Kidney (tissue), 13 donors: ENCODE measurements at regions not wholly inside any gene's neighbourhood (a gene's known extent, or its start where the extent isn't known, plus 50 kb on each side); places are given as distances from the start of the nearest gene placed in this dataset.

ENCODE experiments used
- DNase-seq, 5 donors: peaks; one replicate each; pipeline ENCODE4 v3.0.0-alpha.2; 2013 to 2020
- FAIRE-seq: peaks from 2 replicates; lab custom pipeline; 2012; peaks lifted over from hg19 to GRCh38; lab: Jason Lieb, UNC
- H3K27ac ChIP-seq, 2 donors: one replicate each; pipeline ENCODE4 v1.7.0; 2013; ENCODE audit warnings: low read depth in 2 of 2, low read length in 2 of 2, inconsistent platforms in 1 of 2
- H3K27me3 ChIP-seq: one replicate; pipeline ENCODE4 v1.7.1; 2013; ENCODE audit warnings: low read length, inconsistent platforms; ENCODE audit not compliant: control insufficient read depth, insufficient read depth
- H3K36me3 ChIP-seq, 3 donors: one replicate each; pipeline versions ENCODE4 v1.7.0 to v1.7.1; 2013; ENCODE audit warnings: low read length in 3 of 3, control low read depth in 1 of 3, inconsistent platforms in 1 of 3; ENCODE audit not compliant: insufficient read depth in 3 of 3, control insufficient read depth in 2 of 3
- H3K4me1 ChIP-seq, 3 donors: one replicate each; pipeline versions ENCODE4 v1.7.0 to v1.7.1; 2013; ENCODE audit warnings: low read length in 3 of 3, inconsistent platforms in 1 of 3, low read depth in 1 of 3; ENCODE audit not compliant: control insufficient read depth in 2 of 3, insufficient read depth in 2 of 3
- H3K4me3 ChIP-seq, 3 donors: one replicate each; pipeline versions ENCODE4 v1.7.0 to v1.8.1; 2013; ENCODE audit warnings: low read length in 3 of 3, control low read depth in 1 of 3, inconsistent platforms in 1 of 3
- H3K9ac ChIP-seq, 3 donors: one replicate each; pipeline versions ENCODE4 v1.7.0 to v1.7.1; 2013; ENCODE audit warnings: low read length in 3 of 3, control low read depth in 1 of 3, inconsistent platforms in 1 of 3
- H3K9me3 ChIP-seq, 3 donors: one replicate each; pipeline versions ENCODE4 v1.7.0 to v1.7.1; 2013; ENCODE audit warnings: low read length in 3 of 3, control low read depth in 1 of 3, inconsistent platforms in 1 of 3; ENCODE audit not compliant: control insufficient read depth in 2 of 3, insufficient read depth in 1 of 3
- CTCF ChIP-seq: IDR thresholded peaks from 3 replicates; pipeline ENCODE4 v1.5.1; 2012; ENCODE audit warnings: mild to moderate bottlenecking, moderate library complexity, borderline replicate concordance; ENCODE audit not compliant: insufficient read depth; ENCODE audit errors: extremely low read depth
- intact Hi-C: fragments of 100-400 bp; cut with DNase I; formaldehyde crosslinking; loops from one replicate; pipeline ENCODE4 v1.11.1; 2022
- donor health status: control.
- donor health status: control.
- donor health status: control.
- donor health status: control.
- donor health status: control.
- donor health status: DM: yes; HTN: yes; CAD: no.
- donor health status: Normal renal cell carcinoma (clear cell type).

GRCh38 chr9:615756-616155 is 225.7 kb upstream of the DMRT1 start:
- Histone ChIP-seq H3K27ac (no peak overlapping the region), H3K4me3 (no peak overlapping the region), H3K9me3 (no peaks in the 10 kb centered on the region), H3K9ac (no peak overlapping the region), H3K4me1 (peaks cover 0 to 6% (median 0%) of the 10 kb centered on the region in 3 donors), H3K36me3 (no peaks in the 10 kb centered on the region), H3K27me3 (no peaks in the 10 kb centered on the region)
- TF ChIP-seq CTCF, result no peak
- intact Hi-C loops, result loop anchor here (5.0 kb wide), 1 partner anchor 147 kb away; no protein-coding TSS in a partner anchor
- FAIRE-seq, result no peak
- DNase-seq, result no peak

- Histone ChIP-seq H3K27me3 (no peaks in the 10 kb centered on the region), H3K27ac (no peak overlapping the region), H3K4me3 (no peak overlapping the region), H3K36me3 (no peaks in the 10 kb centered on the region), H3K4me1 (peaks cover 0 to 8% (median 6%) of the 10 kb centered on the region in 3 donors), H3K9me3 (no peaks in the 10 kb centered on the region), H3K9ac (no peak overlapping the region)
- DNase-seq, result peak in 1 of 5 donors; percentile 35
- intact Hi-C loops, result loop anchor here (5.0 kb wide), 1 partner anchor 146 kb away; no protein-coding TSS in a partner anchor
- FAIRE-seq, result no peak
- no peak for TF ChIP-seq CTCF
Observed at GRCh38 chr9:616694-617093, 224.8 kb upstream of the DMRT1 start.

- H3K9me3 ChIP-seq, result no peaks in the 10 kb centered on the region
- peaks cover 0 to 9% (median 6%) of the 10 kb centered on the region in 3 donors for H3K4me1 ChIP-seq
- FAIRE-seq (no peak), DNase-seq (peak in 3 of 5 donors; percentile 39 to 66 (median 57))
- no peaks in the 10 kb centered on the region for H3K27me3 ChIP-seq
- H3K4me3 ChIP-seq, result no peak overlapping the region
- no peaks in the 10 kb centered on the region for H3K36me3 ChIP-seq
- H3K9ac ChIP-seq, result no peak overlapping the region
- intact Hi-C loops, result loop anchor here (5.0 kb wide), 1 partner anchor 145 kb away; no protein-coding TSS in a partner anchor
- H3K27ac ChIP-seq, result no peak overlapping the region
- TF ChIP-seq CTCF, result no peak
Observed at GRCh38 chr9:617445-618085, 223.9 kb upstream of the DMRT1 start.

GRCh38 chr9:618478-618877 is 223.0 kb upstream of the DMRT1 start:
- intact Hi-C loops, result loop anchor here (5.0 kb wide), 1 partner anchor 144 kb away; no protein-coding TSS in a partner anchor

More at GRCh38 chr9:618478-618877, 223.0 kb upstream of the DMRT1 start:
- Histone ChIP-seq H3K9me3 (no peaks in the 10 kb centered on the region), H3K36me3 (no peaks in the 10 kb centered on the region), H3K27ac (no peak overlapping the region), H3K9ac (no peak overlapping the region), H3K4me3 (no peak overlapping the region), H3K4me1 (peaks cover 0 to 9% (median 6%) of the 10 kb centered on the region in 3 donors), H3K27me3 (no peaks in the 10 kb centered on the region)
- DNase-seq, result no peak
- FAIRE-seq, result no peak
- no peak for TF ChIP-seq CTCF
